ENCODE measurements at regions not wholly inside any gene's neighbourhood (a gene's known extent, or its start where the extent isn't known, plus 50 kb on each side); places are given as distances from the start of the nearest gene placed in this dataset.

GRCh38 chr9:107696302-107696701, 206.7 kb upstream of the KLF4 start:
- CTCF ChIA-PET = interaction anchor here (1.0 kb wide), 1 partner anchor 41 kb away, joined by 3 read pairs; no protein-coding TSS in a partner anchor
- RAD21 ChIA-PET (ENCODE audit: low non-redundant PET in 1 of 2, low total read pairs in 2 of 2, uncharacterized antibody in 2 of 2, unreplicated experiment in 2 of 2) = no interaction called here
- POLR2A ChIA-PET = no interaction called here

GRCh38 chr9:107694390-107694789, 204.8 kb upstream of the KLF4 start:
- H3K79me2 ChIP-seq (ENCODE audit: insufficient read depth, low read length) = no peaks in the 10 kb centered on the region
- no TSS peak for BruUV-seq (replicated peaks)
- ATAC-seq (no peak), DNase-seq (ENCODE audit: low read depth, low spot score) (no peak)
- no peak overlapping the region for H2AFZ ChIP-seq (ENCODE audit: low read depth, low read length, poor library complexity, severe bottlenecking)
- no peak overlapping the region for H3K4me2 ChIP-seq (ENCODE audit: low read length)
- no peak overlapping the region for H3K4me3 ChIP-seq (replicated peaks in 1 of 2; ENCODE audit: low read depth in 1 of 2, low read length in 2 of 2)
- H4K20me1 ChIP-seq (ENCODE audit: insufficient read depth) = no peaks in the 10 kb centered on the region
- H3K9me3 ChIP-seq (ENCODE audit: control insufficient read depth in 1 of 2, insufficient read depth in 1 of 2, low read depth in 1 of 2, low read length in 2 of 2) = no peaks in the 10 kb centered on the region
- CTCF ChIA-PET = no interaction called here
- no peak overlapping the region for H3K27ac ChIP-seq (ENCODE audit: low read depth, low read length)
- no peaks in the 10 kb centered on the region for H3K36me3 ChIP-seq (ENCODE audit: control insufficient read depth in 1 of 2, insufficient read depth in 2 of 2, low read length in 2 of 2)
- no peaks in the 10 kb centered on the region for H3K4me1 ChIP-seq (ENCODE audit: control insufficient read depth in 1 of 2, insufficient read depth in 2 of 2, low read length in 2 of 2)
- H3K9ac ChIP-seq (ENCODE audit: low read length) = no peak overlapping the region
- no peaks in the 10 kb centered on the region for H3K27me3 ChIP-seq (ENCODE audit: insufficient read depth, low read length)
- no peaks in the 10 kb centered on the region for H3K9me2 ChIP-seq (ENCODE audit: insufficient read depth)
- RAD21 ChIA-PET (ENCODE audit: low non-redundant PET in 1 of 2, low total read pairs in 2 of 2, uncharacterized antibody in 2 of 2, unreplicated experiment in 2 of 2) = no interaction called here
- POLR2A ChIA-PET = no interaction called here
- no peak for TF ChIP-seq CBX3 (IDR thresholded peaks at IDR 0.05; ENCODE audit: low read depth)
- TF ChIP-seq SRF (IDR thresholded peaks at IDR 0.05; ENCODE audit: low read depth) = no peak
- no peak for TF ChIP-seq EZH2phosphoT487 (IDR thresholded peaks at IDR 0.05; ENCODE audit: borderline replicate concordance)
- no peak for TF ChIP-seq POLR2A (IDR thresholded peaks at IDR 0.05; ENCODE audit: borderline replicate concordance, extremely low read depth, insufficient read depth, insufficient read length)
- TF ChIP-seq POLR2AphosphoS5 (IDR thresholded peaks at IDR 0.05; ENCODE audit: low read depth, low read length) = no peak
- no peak for TF ChIP-seq JUND (IDR thresholded peaks at IDR 0.05)
- no peak for TF ChIP-seq CTCF (IDR thresholded peaks at IDR 0.05 in 2 of 3, conservative IDR thresholded peaks at IDR 0.05 in 1 of 3; ENCODE audit: borderline replicate concordance in 1 of 3, insufficient read depth in 1 of 3, low read depth in 2 of 3, low read length in 2 of 3)
- TF ChIP-seq RAD21 (IDR thresholded peaks at IDR 0.05; ENCODE audit: low read depth) = no peak
- TF ChIP-seq EGR1 (IDR thresholded peaks at IDR 0.05; ENCODE audit: low read depth) = no peak
- no peak for TF ChIP-seq SIN3A (IDR thresholded peaks at IDR 0.05; ENCODE audit: low read depth)
- TF ChIP-seq ZBTB33 (IDR thresholded peaks at IDR 0.05; ENCODE audit: extremely low read depth, insufficient replicate concordance, low read length) = no peak
- no peak for TF ChIP-seq REST (IDR thresholded peaks at IDR 0.05; ENCODE audit: low read depth)
- no peak for TF ChIP-seq CEBPB (IDR thresholded peaks at IDR 0.05; ENCODE audit: low read depth)
- intact Hi-C loops (cut with micrococcal nuclease) = no loop called here

More at GRCh38 chr9:107696302-107696701, 206.7 kb upstream of the KLF4 start:
- Histone ChIP-seq H3K9me2 (ENCODE audit: insufficient read depth) (no peaks in the 10 kb centered on the region), H3K27me3 (ENCODE audit: insufficient read depth, low read length) (no peaks in the 10 kb centered on the region), H3K4me1 (ENCODE audit: control insufficient read depth in 1 of 2, insufficient read depth in 2 of 2, low read length in 2 of 2) (no peaks in the 10 kb centered on the region), H3K27ac (ENCODE audit: low read depth, low read length) (no peak overlapping the region), H3K4me3 (replicated peaks in 1 of 2; ENCODE audit: low read depth in 1 of 2, low read length in 2 of 2) (no peak overlapping the region), H3K4me2 (ENCODE audit: low read length) (no peak overlapping the region), H3K9ac (ENCODE audit: low read length) (no peak overlapping the region), H2AFZ (ENCODE audit: low read depth, low read length, poor library complexity, severe bottlenecking) (no peak overlapping the region), H3K79me2 (ENCODE audit: insufficient read depth, low read length) (no peaks in the 10 kb centered on the region), H3K9me3 (ENCODE audit: control insufficient read depth in 1 of 2, insufficient read depth in 1 of 2, low read depth in 1 of 2, low read length in 2 of 2) (no peaks in the 10 kb centered on the region), H3K36me3 (ENCODE audit: control insufficient read depth in 1 of 2, insufficient read depth in 2 of 2, low read length in 2 of 2) (no peaks in the 10 kb centered on the region), H4K20me1 (ENCODE audit: insufficient read depth) (no peaks in the 10 kb centered on the region)
- TF ChIP-seq SRF (IDR thresholded peaks at IDR 0.05; ENCODE audit: low read depth) (no peak), CEBPB (IDR thresholded peaks at IDR 0.05; ENCODE audit: low read depth) (no peak), ZFX (IDR thresholded peaks at IDR 0.05) (no peak)
- ATAC-seq (no peak), DNase-seq (ENCODE audit: low read depth, low spot score) (no peak)
- no TSS peak for BruUV-seq (replicated peaks)
- intact Hi-C loops (cut with micrococcal nuclease) = no loop called here

Data from HCT116 (cell line).